ENCODE measurements at regions not wholly inside any gene's neighbourhood (a gene's known extent, or its start where the extent isn't known, plus 50 kb on each side); places are given as distances from the start of the nearest gene placed in this dataset.
"Not testable (repeated sequence)": the region's sequence is repeated elsewhere in the genome, so short reads cannot be mapped to it uniquely, and the experiment has no call there.

- TF ChIP-seq CTCF, POLR2A (IDR thresholded peaks at IDR 0.05): not testable (repeated sequence)
These were observed 234.5 kb downstream of the GOLGA6L6 start for GRCh38 chr15:20307137-20307536.
